ENCODE measurements at regions not wholly inside any gene's neighbourhood (a gene's known extent, or its start where the extent isn't known, plus 50 kb on each side); places are given as distances from the start of the nearest gene placed in this dataset.

- TF ChIP-seq CTCF (IDR thresholded peaks at IDR 0.05 in 8 of 11, conservative IDR thresholded peaks at IDR 0.05 in 3 of 11) (no peak), POLR2A (IDR thresholded peaks at IDR 0.05) (no peak)
Observed at GRCh38 chr1:38693759-38694158, 165.8 kb downstream of the RRAGC start.

Measured in spleen (tissue), 7 donors.